AG09309 (cell line): ENCODE measurements at regions not wholly inside any gene's neighbourhood (a gene's known extent, or its start where the extent isn't known, plus 50 kb on each side); places are given as distances from the start of the nearest gene placed in this dataset.
"Not testable (repeated sequence)": the region's sequence is repeated elsewhere in the genome, so short reads cannot be mapped to it uniquely, and the experiment has no call there.

Experiments
- DNase-seq: peaks from one replicate; pipeline ENCODE4 v3.0.0-alpha.2; 2010; ENCODE audit warnings: low read depth
- H3K4me3 ChIP-seq: 2 replicates; pipeline ENCODE4 v1.5.1; 2011; ENCODE audit warnings: mild to moderate bottlenecking, low read depth, low read length, moderate library complexity; ENCODE audit not compliant: control insufficient read depth
- CTCF ChIP-seq: IDR thresholded peaks from 2 replicates; pipeline ENCODE4 v1.5.1; 2011; ENCODE audit warnings: mild to moderate bottlenecking, low read depth, low read length, inconsistent platforms; ENCODE audit not compliant: insufficient read depth, control insufficient read depth; ENCODE audit errors: missing control alignments

DNA sequence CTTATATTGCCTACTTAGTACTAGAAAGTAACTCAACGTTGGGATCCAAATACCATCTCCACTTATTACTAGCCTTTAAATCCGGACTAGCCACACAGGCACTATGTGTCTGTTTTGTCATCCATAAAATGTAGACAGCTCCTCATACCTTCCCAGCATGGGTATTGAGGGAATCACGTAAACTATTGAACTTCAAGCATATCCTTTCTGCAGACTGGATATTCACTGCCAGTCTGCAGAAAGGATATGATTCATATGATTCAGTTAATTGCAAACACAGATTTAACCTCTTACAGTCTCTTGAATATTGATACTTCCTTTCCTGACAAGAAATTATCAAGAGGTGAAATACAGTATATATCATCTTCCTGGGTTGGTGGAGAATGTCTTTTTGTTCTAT, 186.0 kb downstream of the LEPR start:
- H3K4me3 ChIP-seq = no peak overlapping the region
- DNase-seq = no peak
- TF ChIP-seq CTCF = no peak

- no peak for TF ChIP-seq CTCF
- no peak for DNase-seq
These were observed 178.8 kb upstream of the PDE4B start for GRCh38 chr1:65613884-65614283.

DNA sequence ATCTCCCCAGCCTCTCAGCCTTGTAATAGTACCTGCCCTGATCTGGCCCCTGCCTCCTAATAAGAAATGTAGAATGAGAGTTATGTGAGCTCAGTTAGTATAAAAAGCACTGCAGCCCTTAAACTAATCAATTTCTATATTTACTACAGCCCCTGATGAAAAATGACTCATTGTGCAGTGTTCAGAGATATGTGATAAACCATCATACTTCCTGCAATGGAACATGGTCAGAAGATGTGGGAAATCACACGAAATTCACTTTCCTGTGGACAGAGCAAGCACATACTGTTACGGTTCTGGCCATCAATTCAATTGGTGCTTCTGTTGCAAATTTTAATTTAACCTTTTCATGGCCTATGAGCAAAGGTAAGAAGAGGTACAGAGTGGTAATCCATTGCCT, 176.8 kb upstream of the PDE4B start:
- no peak for TF ChIP-seq CTCF
- DNase-seq = no peak
- no peak overlapping the region for H3K4me3 ChIP-seq

More at GRCh38 chr1:65613884-65614283, 178.8 kb upstream of the PDE4B start:
- no peak overlapping the region for H3K4me3 ChIP-seq

DNA sequence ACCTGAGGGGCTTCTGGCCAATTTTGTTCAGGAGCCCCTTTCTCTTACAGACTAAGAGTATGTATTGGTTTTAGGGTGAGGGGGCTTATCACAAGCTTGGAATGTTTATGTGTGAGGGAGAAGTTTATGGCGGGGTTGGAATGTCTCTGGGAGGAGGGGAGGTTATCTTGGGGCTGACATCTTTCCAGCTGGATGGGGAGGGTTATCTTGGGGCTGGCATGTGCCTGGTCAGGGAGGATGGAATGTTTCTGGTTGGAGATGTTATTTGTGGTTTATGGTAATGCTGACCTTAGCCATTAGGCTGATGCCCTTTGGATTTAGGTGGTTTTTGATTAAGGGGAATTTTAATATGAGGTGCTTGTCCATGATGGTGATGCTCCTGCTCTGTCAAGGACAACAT, 171.0 kb upstream of the PDE4B start:
- DNase-seq, H3K4me3 ChIP-seq: not testable (repeated sequence)

GRCh38 chr1:65623895-65624294, 168.8 kb upstream of the PDE4B start:
- no peak overlapping the region for H3K4me3 ChIP-seq
- DNase-seq = no peak
- peak; percentile 14 for TF ChIP-seq CTCF

DNA sequence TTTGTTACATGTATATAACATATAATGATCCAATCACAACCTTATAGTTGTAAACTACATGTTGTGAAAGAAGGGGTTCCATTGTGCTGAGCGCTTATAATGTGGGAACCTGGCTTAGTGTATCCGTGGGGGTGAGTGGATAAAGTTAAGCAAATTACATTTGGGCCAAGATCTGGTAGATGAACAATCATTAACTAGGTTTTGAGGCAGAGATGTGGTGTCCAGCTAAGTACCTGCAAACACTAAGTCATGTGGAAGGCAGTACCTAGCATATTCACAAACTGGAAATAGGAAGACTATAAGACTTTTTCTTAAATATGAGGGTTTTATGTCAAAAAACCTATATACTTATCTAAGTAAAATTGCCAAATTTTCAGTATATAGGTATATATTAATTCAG, 167.2 kb upstream of the PDE4B start:
- no peak for DNase-seq
- TF ChIP-seq CTCF = no peak
- no peak overlapping the region for H3K4me3 ChIP-seq

DNA sequence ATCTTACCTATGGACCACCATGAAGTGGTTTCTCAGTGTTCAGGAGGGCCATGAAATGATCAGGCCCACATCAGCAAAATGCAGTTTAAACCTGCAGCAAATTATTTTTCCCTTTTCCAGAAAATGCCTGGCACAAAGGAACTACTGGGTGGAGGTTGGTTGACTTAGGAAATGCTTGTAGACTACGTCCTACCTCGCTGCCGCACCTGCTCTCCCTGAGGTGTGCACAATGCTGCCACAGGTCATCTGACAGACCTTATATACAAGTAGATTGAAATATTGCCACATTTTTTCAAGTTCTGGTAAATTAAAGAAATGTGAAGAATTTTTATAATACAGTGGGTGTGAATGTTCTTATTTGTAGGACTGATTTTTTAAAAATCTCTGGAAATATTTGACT, 166.7 kb upstream of the PDE4B start:
- DNase-seq = no peak
- TF ChIP-seq CTCF = no peak
- no peak overlapping the region for H3K4me3 ChIP-seq
